NB4 (cell line): ENCODE measurements at regions not wholly inside any gene's neighbourhood (a gene's known extent, or its start where the extent isn't known, plus 50 kb on each side); places are given as distances from the start of the nearest gene placed in this dataset.

Source experiments
- DNase-seq: peaks from one replicate; pipeline ENCODE4 v3.0.0; 2010; ENCODE audit warnings: low read depth
- H3K4me3 ChIP-seq: one replicate; pipeline ENCODE4 v1.5.1; 2011; ENCODE audit warnings: mild to moderate bottlenecking, low read depth, low read length, moderate library complexity
- MAX ChIP-seq: IDR thresholded peaks from 2 replicates; pipeline ENCODE4 v1.6.1; 2011; ENCODE audit warnings: low read depth, low read length
- MYC ChIP-seq: IDR thresholded peaks from 2 replicates; pipeline ENCODE4 v1.6.1; 2011; ENCODE audit warnings: low read depth, low read length
- POLR2A ChIP-seq: IDR thresholded peaks from 2 replicates; pipeline ENCODE4 v1.6.1; 2011; ENCODE audit warnings: mild to moderate bottlenecking; ENCODE audit not compliant: insufficient read length; ENCODE audit errors: extremely low read depth
- TF ChIP-seq, protein P1 (sequence below): IDR thresholded peaks from one replicate; pipeline ENCODE4 v1.5.1; 2012; ENCODE audit warnings: low read depth, low read length

DNA sequence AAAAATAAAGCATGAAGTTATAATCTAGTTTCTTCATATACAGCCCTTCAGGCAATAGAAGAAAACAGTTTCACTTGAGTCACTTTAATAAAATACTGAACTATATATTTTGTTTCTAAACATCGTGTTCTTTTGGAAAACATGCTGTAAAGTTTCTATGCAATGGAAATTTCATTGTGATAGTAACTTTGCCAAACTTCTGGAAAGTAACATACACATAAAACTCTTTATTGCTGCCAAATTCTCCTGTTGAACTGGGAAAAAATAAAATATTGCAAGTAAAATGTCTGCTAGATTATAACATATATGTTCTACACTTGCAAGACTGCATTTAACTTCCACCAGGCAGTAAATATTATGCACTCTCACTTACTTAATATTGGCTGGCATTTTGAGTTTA, 635.4 kb downstream of the SPRY1 start:
- TF ChIP-seq MYC (no peak), POLR2A (no peak), MAX (no peak)
- TF ChIP-seq, protein P1, sequence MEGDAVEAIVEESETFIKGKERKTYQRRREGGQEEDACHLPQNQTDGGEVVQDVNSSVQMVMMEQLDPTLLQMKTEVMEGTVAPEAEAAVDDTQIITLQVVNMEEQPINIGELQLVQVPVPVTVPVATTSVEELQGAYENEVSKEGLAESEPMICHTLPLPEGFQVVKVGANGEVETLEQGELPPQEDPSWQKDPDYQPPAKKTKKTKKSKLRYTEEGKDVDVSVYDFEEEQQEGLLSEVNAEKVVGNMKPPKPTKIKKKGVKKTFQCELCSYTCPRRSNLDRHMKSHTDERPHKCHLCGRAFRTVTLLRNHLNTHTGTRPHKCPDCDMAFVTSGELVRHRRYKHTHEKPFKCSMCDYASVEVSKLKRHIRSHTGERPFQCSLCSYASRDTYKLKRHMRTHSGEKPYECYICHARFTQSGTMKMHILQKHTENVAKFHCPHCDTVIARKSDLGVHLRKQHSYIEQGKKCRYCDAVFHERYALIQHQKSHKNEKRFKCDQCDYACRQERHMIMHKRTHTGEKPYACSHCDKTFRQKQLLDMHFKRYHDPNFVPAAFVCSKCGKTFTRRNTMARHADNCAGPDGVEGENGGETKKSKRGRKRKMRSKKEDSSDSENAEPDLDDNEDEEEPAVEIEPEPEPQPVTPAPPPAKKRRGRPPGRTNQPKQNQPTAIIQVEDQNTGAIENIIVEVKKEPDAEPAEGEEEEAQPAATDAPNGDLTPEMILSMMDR: no peak
- H3K4me3 ChIP-seq: no peak overlapping the region
- DNase-seq: no peak

DNA sequence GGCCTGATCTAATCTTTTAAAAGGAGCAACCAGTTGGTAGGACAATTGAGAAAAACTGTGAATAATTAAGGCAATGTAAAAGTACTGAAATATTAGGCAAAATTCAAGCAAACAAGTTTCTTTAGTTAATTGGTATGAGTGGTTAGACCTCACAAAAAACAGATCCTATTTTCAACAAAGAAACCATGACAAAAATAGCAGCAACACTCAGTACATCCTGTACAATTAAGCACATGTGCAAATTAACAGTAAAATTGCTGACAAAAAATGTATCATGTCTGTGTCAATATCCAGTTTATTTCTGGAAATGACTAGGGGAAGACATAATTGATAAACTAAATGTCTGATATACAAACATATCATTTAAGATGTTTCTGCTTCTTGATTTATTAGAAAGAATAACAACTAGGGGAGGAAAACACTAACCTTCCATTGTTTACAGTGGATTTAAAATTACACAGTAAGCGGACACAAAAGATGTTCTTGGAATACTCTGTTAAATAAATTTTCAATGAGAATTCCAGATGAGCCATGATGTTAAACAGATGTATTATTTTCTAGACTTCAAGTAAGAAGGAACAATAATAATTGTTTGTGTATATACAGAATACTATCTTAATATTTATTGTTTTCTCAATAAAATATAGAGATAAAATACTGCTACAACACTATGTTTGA, 638.9 kb downstream of the SPRY1 start:
- H3K4me3 ChIP-seq: no peak overlapping the region
- no peak for DNase-seq
- TF ChIP-seq POLR2A (no peak), MYC (no peak), MAX (no peak)
- TF ChIP-seq, protein P1: no peak

DNA sequence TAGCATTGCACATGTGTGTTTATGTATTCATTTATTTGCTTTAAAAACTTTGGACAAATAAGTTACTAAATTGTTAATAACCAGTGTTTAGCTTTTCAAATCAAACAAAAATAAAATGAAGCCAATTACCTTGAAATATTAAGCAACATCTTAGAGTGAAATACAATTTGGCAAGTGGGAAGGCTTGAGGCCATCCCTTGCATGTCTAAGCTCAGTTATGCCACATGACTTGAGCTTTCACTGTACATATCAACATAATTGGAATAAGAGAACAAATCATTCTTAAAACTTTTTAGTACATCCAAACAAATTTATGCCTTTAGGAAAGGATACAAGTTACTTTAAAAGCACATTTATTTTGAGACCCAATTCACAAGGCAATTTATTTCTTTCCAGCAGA, 640.6 kb downstream of the SPRY1 start:
- DNase-seq: no peak
- TF ChIP-seq MAX (no peak), POLR2A (no peak), MYC (no peak)
- TF ChIP-seq, protein P1: no peak
- H3K4me3 ChIP-seq: no peak overlapping the region

GRCh38 chr4:124044330-124044729, 647.7 kb downstream of the SPRY1 start:
- H3K4me3 ChIP-seq: no peak overlapping the region
- no peak for DNase-seq
- no peak for TF ChIP-seq POLR2A
- TF ChIP-seq MAX: no peak
- TF ChIP-seq, protein P1: no peak
- no peak for TF ChIP-seq MYC

DNA sequence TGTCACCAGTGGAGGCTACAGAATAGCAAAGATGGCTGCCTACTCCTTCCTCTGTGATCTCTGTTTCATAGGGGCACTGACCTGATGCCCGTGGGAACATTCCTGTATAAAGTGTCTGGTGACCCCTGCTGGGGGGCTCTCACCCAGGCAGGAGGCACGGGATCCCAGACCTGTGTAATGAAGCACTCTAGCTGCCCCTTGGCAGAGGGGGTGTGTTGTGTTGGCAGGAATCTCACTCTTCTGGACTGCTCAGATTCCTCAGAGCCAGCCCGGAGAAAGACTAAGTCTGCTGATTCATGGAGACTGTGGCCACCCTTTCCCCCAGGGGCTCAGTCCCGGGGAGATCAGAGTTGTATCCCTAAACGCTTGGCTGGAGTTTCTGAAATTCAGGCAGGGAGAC, 648.3 kb downstream of the SPRY1 start:
- TF ChIP-seq MAX (no peak), POLR2A (no peak), MYC (no peak)
- TF ChIP-seq, protein P1: no peak
- DNase-seq: no peak
- no peak overlapping the region for H3K4me3 ChIP-seq

DNA sequence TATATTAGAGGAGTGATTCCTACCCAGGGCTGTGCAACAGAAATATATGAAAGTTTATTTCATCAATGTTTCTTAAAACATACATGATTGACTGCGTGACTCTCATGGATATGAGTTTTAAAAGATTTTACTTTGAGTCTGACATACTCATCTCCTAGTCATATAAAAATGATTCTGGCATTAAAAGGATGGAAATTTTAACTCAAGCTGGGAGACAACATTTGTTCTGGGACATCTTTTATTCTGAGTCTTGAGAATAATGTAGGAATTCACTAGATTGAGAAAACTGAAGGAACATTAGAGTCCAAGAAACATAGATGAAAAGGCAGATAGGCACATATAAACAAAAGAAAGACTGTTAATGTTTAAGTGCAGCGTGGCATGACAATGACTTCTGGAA, 649.6 kb downstream of the SPRY1 start:
- no peak for TF ChIP-seq MYC
- H3K4me3 ChIP-seq: no peak overlapping the region
- no peak for DNase-seq
